ENCODE measurements at regions not wholly inside any gene's neighbourhood (a gene's known extent, or its start where the extent isn't known, plus 50 kb on each side); places are given as distances from the start of the nearest gene placed in this dataset.

DNA sequence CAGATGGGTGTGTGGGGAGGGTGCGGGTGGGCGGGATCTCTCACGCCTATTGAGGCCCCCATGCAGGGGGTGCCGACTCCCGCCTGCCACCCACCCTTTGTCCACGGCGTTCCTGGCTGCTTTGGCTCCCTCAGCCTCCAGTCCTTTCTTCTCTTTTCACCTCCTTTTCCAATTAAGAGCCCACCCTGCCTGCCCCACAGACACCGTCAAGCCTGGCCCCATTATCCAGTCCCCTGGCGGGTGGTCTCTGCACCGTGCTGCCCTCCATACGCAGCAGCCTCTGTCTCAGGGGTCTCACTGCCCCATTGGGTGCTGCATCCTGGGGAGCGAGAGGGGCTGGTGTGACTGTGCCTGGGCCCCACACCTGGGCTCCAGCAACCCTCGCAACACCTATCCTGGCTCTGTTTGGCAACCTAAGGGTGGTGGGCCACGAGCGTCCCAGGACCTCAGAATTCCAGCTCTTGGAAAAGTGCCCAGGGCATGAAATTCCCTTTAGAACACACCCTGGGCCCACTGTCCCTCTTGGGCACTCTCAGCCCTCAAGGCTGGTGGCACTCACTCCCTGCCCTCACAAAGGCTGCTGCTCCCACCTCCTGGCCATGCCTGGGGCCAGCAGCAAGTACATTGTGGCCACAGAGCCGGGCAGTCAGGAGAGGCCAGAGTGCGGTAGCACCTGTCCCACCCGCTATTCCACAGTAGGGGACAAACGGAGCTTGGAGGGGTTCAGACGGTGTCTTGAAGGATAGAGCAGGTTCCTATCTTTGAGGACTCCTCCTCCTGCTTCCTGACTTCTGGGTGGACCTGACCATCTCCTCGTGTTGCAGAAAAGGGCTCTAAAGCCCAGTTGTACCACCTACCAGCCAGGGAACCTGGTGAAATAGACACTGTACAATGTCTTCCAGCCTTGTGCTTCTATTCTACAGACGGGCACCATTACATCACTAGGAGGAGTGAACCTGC, 114.1 kb downstream of the KIF26A start:
- TF ChIP-seq SOX15 (CRISPR knock-in tag; IDR thresholded peaks at IDR 0.05) (no peak), FOXJ3 (CRISPR knock-in tag; IDR thresholded peaks at IDR 0.05; ENCODE audit: borderline replicate concordance) (no peak)
- no peak for ATAC-seq
- ChIA-PET POLR2A (no interaction called here), CTCF (interaction anchor here (0.5 kb wide), 1 partner anchor 576 kb away, joined by 3 read pairs; no protein-coding TSS in a partner anchor)
- Mint-ChIP-seq H3K36me3 (no peaks in the 10 kb centered on the region), H3K4me3 (no peak overlapping the region), H3K27me3 (ENCODE audit: low read depth) (no peaks in the 10 kb centered on the region), H3K4me1 (no peaks in the 10 kb centered on the region), H3K27ac (no peak overlapping the region), H3K9me3 (peaks cover 6% of the 10 kb centered on the region)
- no peak for DNase-seq (ENCODE audit: low spot score)

DNA sequence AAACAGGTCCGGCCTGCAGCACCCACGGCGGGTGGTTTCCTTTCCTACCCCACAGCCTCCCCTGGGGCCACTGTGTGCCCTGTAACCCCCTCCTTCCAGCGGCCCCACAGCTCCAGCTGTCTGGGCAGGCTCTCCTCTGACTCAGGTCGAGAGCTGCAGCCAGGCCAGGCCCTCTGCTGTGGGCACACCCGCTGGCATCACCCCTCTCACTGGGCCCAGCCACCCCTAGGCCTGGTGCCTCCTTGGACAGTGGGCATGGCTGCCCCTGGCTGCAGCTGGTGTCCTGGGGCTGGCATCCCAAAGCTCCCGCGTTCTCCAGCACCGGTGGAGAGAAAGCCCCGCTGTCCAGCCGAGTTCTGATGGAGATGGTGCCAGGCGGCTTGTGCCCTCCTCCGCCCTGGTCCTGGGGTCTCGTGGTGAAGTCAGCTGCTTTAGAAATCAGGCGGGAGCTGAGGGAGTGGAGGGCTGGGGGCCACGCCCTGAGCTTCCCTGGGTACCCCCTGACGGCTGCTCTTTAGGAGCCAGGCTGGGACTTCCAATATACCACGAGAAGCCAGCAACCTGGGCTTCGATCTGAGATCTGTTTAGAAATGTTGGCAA, 114.9 kb downstream of the KIF26A start:
- ChIA-PET CTCF (interaction anchor here (0.5 kb wide), 1 partner anchor 575 kb away, joined by 3 read pairs; no protein-coding TSS in a partner anchor), POLR2A (no interaction called here)
- H3K4me3 Mint-ChIP-seq, result no peak overlapping the region
- ATAC-seq (no peak), DNase-seq (ENCODE audit: low spot score) (no peak)
- H3K9me3 Mint-ChIP-seq, result peaks cover 6% of the 10 kb centered on the region
- no peak overlapping the region for H3K27ac Mint-ChIP-seq
- no peaks in the 10 kb centered on the region for H3K4me1 Mint-ChIP-seq
- no peaks in the 10 kb centered on the region for H3K27me3 Mint-ChIP-seq (ENCODE audit: low read depth)
- H3K36me3 Mint-ChIP-seq, result no peaks in the 10 kb centered on the region
- no peak for TF ChIP-seq USF2 (CRISPR knock-in tag; IDR thresholded peaks at IDR 0.05)
- no peak for TF ChIP-seq ELF4 (CRISPR knock-in tag; IDR thresholded peaks at IDR 0.05; ENCODE audit: low read depth)
- TF ChIP-seq, protein P1, sequence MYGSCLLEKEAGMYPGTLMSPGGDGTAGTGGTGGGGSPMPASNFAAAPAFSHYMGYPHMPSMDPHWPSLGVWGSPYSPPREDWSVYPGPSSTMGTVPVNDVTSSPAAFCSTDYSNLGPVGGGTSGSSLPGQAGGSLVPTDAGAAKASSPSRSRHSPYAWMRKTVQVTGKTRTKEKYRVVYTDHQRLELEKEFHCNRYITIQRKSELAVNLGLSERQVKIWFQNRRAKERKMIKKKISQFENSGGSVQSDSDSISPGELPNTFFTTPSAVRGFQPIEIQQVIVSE (CRISPR knock-in tag; IDR thresholded peaks at IDR 0.05; ENCODE audit: borderline replicate concordance), result no peak
- no peak for TF ChIP-seq IRF2 (CRISPR knock-in tag; IDR thresholded peaks at IDR 0.05; ENCODE audit: borderline replicate concordance, low read depth)
- no peak for TF ChIP-seq MXD4 (CRISPR knock-in tag; IDR thresholded peaks at IDR 0.05; ENCODE audit: borderline replicate concordance)
- TF ChIP-seq ZNF423 (CRISPR knock-in tag; IDR thresholded peaks at IDR 0.05), result no peak
- no peak for TF ChIP-seq E2F1 (CRISPR knock-in tag; IDR thresholded peaks at IDR 0.05)
- no peak for TF ChIP-seq AR (CRISPR knock-in tag; IDR thresholded peaks at IDR 0.05)
- TF ChIP-seq, protein P2, sequence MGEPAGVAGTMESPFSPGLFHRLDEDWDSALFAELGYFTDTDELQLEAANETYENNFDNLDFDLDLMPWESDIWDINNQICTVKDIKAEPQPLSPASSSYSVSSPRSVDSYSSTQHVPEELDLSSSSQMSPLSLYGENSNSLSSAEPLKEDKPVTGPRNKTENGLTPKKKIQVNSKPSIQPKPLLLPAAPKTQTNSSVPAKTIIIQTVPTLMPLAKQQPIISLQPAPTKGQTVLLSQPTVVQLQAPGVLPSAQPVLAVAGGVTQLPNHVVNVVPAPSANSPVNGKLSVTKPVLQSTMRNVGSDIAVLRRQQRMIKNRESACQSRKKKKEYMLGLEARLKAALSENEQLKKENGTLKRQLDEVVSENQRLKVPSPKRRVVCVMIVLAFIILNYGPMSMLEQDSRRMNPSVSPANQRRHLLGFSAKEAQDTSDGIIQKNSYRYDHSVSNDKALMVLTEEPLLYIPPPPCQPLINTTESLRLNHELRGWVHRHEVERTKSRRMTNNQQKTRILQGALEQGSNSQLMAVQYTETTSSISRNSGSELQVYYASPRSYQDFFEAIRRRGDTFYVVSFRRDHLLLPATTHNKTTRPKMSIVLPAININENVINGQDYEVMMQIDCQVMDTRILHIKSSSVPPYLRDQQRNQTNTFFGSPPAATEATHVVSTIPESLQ (CRISPR knock-in tag; IDR thresholded peaks at IDR 0.05), result no peak
- TF ChIP-seq ZNF532 (CRISPR knock-in tag; IDR thresholded peaks at IDR 0.05; ENCODE audit: borderline replicate concordance), result no peak
- no peak for TF ChIP-seq ZNF416 (CRISPR knock-in tag; IDR thresholded peaks at IDR 0.05)
- TF ChIP-seq FOXJ3 (CRISPR knock-in tag; IDR thresholded peaks at IDR 0.05; ENCODE audit: borderline replicate concordance), result no peak
- TF ChIP-seq TEAD4 (CRISPR knock-in tag; IDR thresholded peaks at IDR 0.05), result no peak
- TF ChIP-seq, protein P3, sequence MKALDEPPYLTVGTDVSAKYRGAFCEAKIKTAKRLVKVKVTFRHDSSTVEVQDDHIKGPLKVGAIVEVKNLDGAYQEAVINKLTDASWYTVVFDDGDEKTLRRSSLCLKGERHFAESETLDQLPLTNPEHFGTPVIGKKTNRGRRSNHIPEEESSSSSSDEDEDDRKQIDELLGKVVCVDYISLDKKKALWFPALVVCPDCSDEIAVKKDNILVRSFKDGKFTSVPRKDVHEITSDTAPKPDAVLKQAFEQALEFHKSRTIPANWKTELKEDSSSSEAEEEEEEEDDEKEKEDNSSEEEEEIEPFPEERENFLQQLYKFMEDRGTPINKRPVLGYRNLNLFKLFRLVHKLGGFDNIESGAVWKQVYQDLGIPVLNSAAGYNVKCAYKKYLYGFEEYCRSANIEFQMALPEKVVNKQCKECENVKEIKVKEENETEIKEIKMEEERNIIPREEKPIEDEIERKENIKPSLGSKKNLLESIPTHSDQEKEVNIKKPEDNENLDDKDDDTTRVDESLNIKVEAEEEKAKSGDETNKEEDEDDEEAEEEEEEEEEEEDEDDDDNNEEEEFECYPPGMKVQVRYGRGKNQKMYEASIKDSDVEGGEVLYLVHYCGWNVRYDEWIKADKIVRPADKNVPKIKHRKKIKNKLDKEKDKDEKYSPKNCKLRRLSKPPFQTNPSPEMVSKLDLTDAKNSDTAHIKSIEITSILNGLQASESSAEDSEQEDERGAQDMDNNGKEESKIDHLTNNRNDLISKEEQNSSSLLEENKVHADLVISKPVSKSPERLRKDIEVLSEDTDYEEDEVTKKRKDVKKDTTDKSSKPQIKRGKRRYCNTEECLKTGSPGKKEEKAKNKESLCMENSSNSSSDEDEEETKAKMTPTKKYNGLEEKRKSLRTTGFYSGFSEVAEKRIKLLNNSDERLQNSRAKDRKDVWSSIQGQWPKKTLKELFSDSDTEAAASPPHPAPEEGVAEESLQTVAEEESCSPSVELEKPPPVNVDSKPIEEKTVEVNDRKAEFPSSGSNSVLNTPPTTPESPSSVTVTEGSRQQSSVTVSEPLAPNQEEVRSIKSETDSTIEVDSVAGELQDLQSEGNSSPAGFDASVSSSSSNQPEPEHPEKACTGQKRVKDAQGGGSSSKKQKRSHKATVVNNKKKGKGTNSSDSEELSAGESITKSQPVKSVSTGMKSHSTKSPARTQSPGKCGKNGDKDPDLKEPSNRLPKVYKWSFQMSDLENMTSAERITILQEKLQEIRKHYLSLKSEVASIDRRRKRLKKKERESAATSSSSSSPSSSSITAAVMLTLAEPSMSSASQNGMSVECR (CRISPR knock-in tag; IDR thresholded peaks at IDR 0.05; ENCODE audit: borderline replicate concordance), result no peak

All from WTC11 (cell line).